SK-N-SH (cell line): ENCODE measurements at regions not wholly inside any gene's neighbourhood (a gene's known extent, or its start where the extent isn't known, plus 50 kb on each side); places are given as distances from the start of the nearest gene placed in this dataset.

Experiments
- CTCF ChIA-PET: fragments of 300-600, 350-600 bp; formaldehyde crosslinking; extraction: SDS; loops from one replicate; lab custom pipeline; 2021; lab: Yijun Ruan, JAX
- POLR2A ChIA-PET: fragments of 350-600 bp; sonication (Branson Sonifier 250); formaldehyde crosslinking; extraction: SDS; loops from one replicate; lab custom pipeline; 2020; ENCODE audit warnings: antibody characterized with exemption, inconsistent platforms; lab: Yijun Ruan, JAX
- DNase-seq: peaks from one replicate; pipeline ENCODE4 v3.0.0; 2012
- H2AFZ ChIP-seq: fragments of 200-600 bp; sonication (generic); 2 replicates; pipeline ENCODE4 v1.8.1; 2016; ENCODE audit warnings: antibody characterized with exemption, mild to moderate bottlenecking, low read depth
- H3F3A ChIP-seq: fragments of 200-600 bp; sonication (generic); replicated peaks from 2 replicates; pipeline ENCODE3; 2016; ENCODE audit warnings: antibody characterized with exemption, mild to moderate bottlenecking; ENCODE audit not compliant: insufficient read depth
- H3K27ac ChIP-seq, 2 experiments: fragments of 200-500 bp in 1 of 2; fragments of 200-600 bp in 1 of 2; sonication (Bioruptor generic) in 1 of 2; sonication (generic), shearing (Covaris generic) in 1 of 2; 2 replicates each; pipeline versions ENCODE4 v1.5.1 to v1.6.1; 2014 to 2016; ENCODE audit warnings: low read depth in 2 of 2, inconsistent platforms in 1 of 2, low read length in 1 of 2, mild to moderate bottlenecking in 1 of 2, mixed read lengths in 1 of 2
- H3K27me3 ChIP-seq: fragments of 200-600 bp; sonication (generic), shearing (Covaris generic); 2 replicates; pipeline ENCODE4 v1.6.1; 2016; ENCODE audit warnings: mixed run types; ENCODE audit not compliant: insufficient read depth
- H3K36me3 ChIP-seq, 2 experiments: fragments of 200-500 bp in 1 of 2; fragments of 200-600 bp in 1 of 2; sonication (Bioruptor generic) in 1 of 2; sonication (generic) in 1 of 2; replicated peaks in 1 of 2; 2 replicates each; pipeline versions ENCODE3 to v1.5.1; 2014 to 2016; ENCODE audit warnings: low read length in 1 of 2, mild to moderate bottlenecking in 1 of 2; ENCODE audit not compliant: insufficient read depth in 2 of 2, control insufficient read depth in 1 of 2
- H3K4me1 ChIP-seq, 2 experiments: fragments of 200-500 bp in 1 of 2; fragments of 200-600 bp in 1 of 2; sonication (Bioruptor generic) in 1 of 2; sonication (generic), shearing (Covaris generic) in 1 of 2; 2 replicates each; pipeline versions ENCODE4 v1.5.1 to v1.6.1; 2014 to 2016; ENCODE audit warnings: low read depth in 1 of 2, low read length in 1 of 2, mixed run types in 1 of 2; ENCODE audit not compliant: insufficient read depth in 2 of 2, control insufficient read depth in 1 of 2
- H3K4me2 ChIP-seq: fragments of 200-600 bp; sonication (generic), shearing (Covaris generic); 2 replicates; pipeline ENCODE4 v1.6.1; 2017; ENCODE audit warnings: mixed run types
- H3K4me3 ChIP-seq, 2 experiments: fragments of 200-500 bp in 1 of 2; fragments of 200-600 bp in 1 of 2; sonication (Bioruptor generic) in 1 of 2; sonication (generic), shearing (Covaris generic) in 1 of 2; 2 replicates each; pipeline versions ENCODE4 v1.5.1 to v1.8.1; 2014 to 2016; ENCODE audit warnings: low read depth in 2 of 2, inconsistent platforms in 1 of 2, low read length in 1 of 2, mild to moderate bottlenecking in 1 of 2, mixed read lengths in 1 of 2, moderate library complexity in 1 of 2
- H3K79me2 ChIP-seq: fragments of 200-600 bp; sonication (generic); 2 replicates; pipeline ENCODE4 v1.8.1; 2017; ENCODE audit warnings: mild to moderate bottlenecking; ENCODE audit not compliant: insufficient read depth
- H3K9ac ChIP-seq: fragments of 200-600 bp; sonication (generic); 2 replicates; pipeline ENCODE4 v1.6.1; 2017; ENCODE audit warnings: mixed run types
- H3K9me2 ChIP-seq: fragments of 200-600 bp; sonication (generic); 2 replicates; pipeline ENCODE4 v1.6.1; 2017; ENCODE audit warnings: mixed run types
- H3K9me3 ChIP-seq: fragments of 200-600 bp; sonication (generic); 2 replicates; pipeline ENCODE4 v1.6.1; 2017; ENCODE audit warnings: mixed run types, mild to moderate bottlenecking, moderate library complexity
- H4K20me1 ChIP-seq: fragments of 200-600 bp; sonication (generic); 2 replicates; pipeline ENCODE4 v1.6.1; 2017; ENCODE audit warnings: mild to moderate bottlenecking, mixed run types; ENCODE audit not compliant: insufficient read depth
- CHD2 ChIP-seq: fragments of 150-350 bp; IDR thresholded peaks from 2 replicates; pipeline ENCODE4 v1.6.1; 2018; ENCODE audit warnings: low read length; ENCODE audit not compliant: partially characterized antibody
- FOSL2 ChIP-seq: IDR thresholded peaks from 2 replicates; pipeline ENCODE4 v1.4.0; 2012; ENCODE audit warnings: low read depth, mild to moderate bottlenecking, moderate library complexity, borderline replicate concordance
- FOXM1 ChIP-seq: IDR thresholded peaks from 2 replicates; pipeline ENCODE4 v1.4.0; 2012; ENCODE audit warnings: low read depth, mild to moderate bottlenecking
- GABPA ChIP-seq: IDR thresholded peaks from 2 replicates; pipeline ENCODE4 v1.4.0; 2012; ENCODE audit warnings: low read depth, mild to moderate bottlenecking
- JUND ChIP-seq: IDR thresholded peaks from 2 replicates; pipeline ENCODE4 v1.4.0; 2012
- MAX ChIP-seq: IDR thresholded peaks from 2 replicates; pipeline ENCODE4 v1.4.0; 2012; ENCODE audit warnings: low read depth
- MXI1 ChIP-seq: IDR thresholded peaks from 2 replicates; pipeline ENCODE4 v1.6.1; 2012; ENCODE audit warnings: mild to moderate bottlenecking, low read depth, low read length, improper control_type of control experiment
- NRF1 ChIP-seq: IDR thresholded peaks from 2 replicates; pipeline ENCODE4 v1.6.1; 2012; ENCODE audit warnings: low read depth, mild to moderate bottlenecking, low read length
- POLR2AphosphoS5 ChIP-seq: IDR thresholded peaks from 2 replicates; pipeline ENCODE4 v1.6.1; 2012; ENCODE audit warnings: low read depth, low read length
- RCOR1 ChIP-seq: fragments of 150-350 bp; IDR thresholded peaks from 2 replicates; pipeline ENCODE4 v1.6.1; 2017; ENCODE audit warnings: antibody characterized with exemption, low read length
- REST ChIP-seq: IDR thresholded peaks from 2 replicates; pipeline ENCODE4 v1.6.1; 2012; ENCODE audit warnings: mild to moderate bottlenecking, low read depth, low read length, moderate library complexity
- SMC3 ChIP-seq: IDR thresholded peaks from 2 replicates; pipeline ENCODE4 v1.6.1; 2012; ENCODE audit warnings: low read depth, low read length, improper control_type of control experiment
- TEAD4 ChIP-seq: IDR thresholded peaks from 2 replicates; pipeline ENCODE4 v1.4.0; 2012; ENCODE audit warnings: mild to moderate bottlenecking, borderline replicate concordance; ENCODE audit not compliant: insufficient read depth
- USF1 ChIP-seq: IDR thresholded peaks from 2 replicates; pipeline ENCODE4 v1.4.0; 2012; ENCODE audit warnings: low read depth, borderline replicate concordance
- ZBTB33 ChIP-seq: IDR thresholded peaks from 2 replicates; pipeline ENCODE4 v1.4.0; 2012; ENCODE audit warnings: low read depth, borderline replicate concordance

GRCh38 chr2:145257931-145258330 lies 738.0 kb upstream of the ZEB2 start:
- Histone ChIP-seq H3K9me3 (no peaks in the 10 kb centered on the region), H3K4me3 (no peak overlapping the region), H3K79me2 (no peaks in the 10 kb centered on the region), H3K36me3 (no peaks in the 10 kb centered on the region), H3K4me1 (no peaks in the 10 kb centered on the region; a peak in 1 of 4 replicates), H3K27me3 (no peaks in the 10 kb centered on the region), H4K20me1 (no peaks in the 10 kb centered on the region), H3K4me2 (no peak overlapping the region), H2AFZ (no peak overlapping the region), H3K9me2 (no peaks in the 10 kb centered on the region), H3K9ac (no peak overlapping the region), H3K27ac (no peak overlapping the region), H3F3A (no peaks in the 10 kb centered on the region)
- no peak for DNase-seq
- TF ChIP-seq REST, result no peak
- TF ChIP-seq GABPA, result no peak
- TF ChIP-seq MAX, result no peak
- TF ChIP-seq NRF1, result no peak
- TF ChIP-seq ZBTB33, result no peak
- TF ChIP-seq SMC3, result no peak
- TF ChIP-seq FOSL2, result no peak
- no peak for TF ChIP-seq CHD2
- TF ChIP-seq FOXM1, result no peak
- TF ChIP-seq MXI1, result no peak
- no peak for TF ChIP-seq JUND
- TF ChIP-seq POLR2AphosphoS5, result no peak
- no peak for TF ChIP-seq TEAD4
- TF ChIP-seq RCOR1, result no peak
- TF ChIP-seq USF1, result no peak
- POLR2A ChIA-PET, result no interaction called here
- CTCF ChIA-PET, result interaction anchor here (1.3 to 1.6 kb wide), 2 partner anchors 10 to 124 kb away, joined by 3 to 4 read pairs; no protein-coding TSS in a partner anchor
